ENCODE measurements at regions not wholly inside any gene's neighbourhood (a gene's known extent, or its start where the extent isn't known, plus 50 kb on each side); places are given as distances from the start of the nearest gene placed in this dataset.
A peak's percentile ranks its signal among the peaks of the same experiment; 100 is the strongest.

DNA sequence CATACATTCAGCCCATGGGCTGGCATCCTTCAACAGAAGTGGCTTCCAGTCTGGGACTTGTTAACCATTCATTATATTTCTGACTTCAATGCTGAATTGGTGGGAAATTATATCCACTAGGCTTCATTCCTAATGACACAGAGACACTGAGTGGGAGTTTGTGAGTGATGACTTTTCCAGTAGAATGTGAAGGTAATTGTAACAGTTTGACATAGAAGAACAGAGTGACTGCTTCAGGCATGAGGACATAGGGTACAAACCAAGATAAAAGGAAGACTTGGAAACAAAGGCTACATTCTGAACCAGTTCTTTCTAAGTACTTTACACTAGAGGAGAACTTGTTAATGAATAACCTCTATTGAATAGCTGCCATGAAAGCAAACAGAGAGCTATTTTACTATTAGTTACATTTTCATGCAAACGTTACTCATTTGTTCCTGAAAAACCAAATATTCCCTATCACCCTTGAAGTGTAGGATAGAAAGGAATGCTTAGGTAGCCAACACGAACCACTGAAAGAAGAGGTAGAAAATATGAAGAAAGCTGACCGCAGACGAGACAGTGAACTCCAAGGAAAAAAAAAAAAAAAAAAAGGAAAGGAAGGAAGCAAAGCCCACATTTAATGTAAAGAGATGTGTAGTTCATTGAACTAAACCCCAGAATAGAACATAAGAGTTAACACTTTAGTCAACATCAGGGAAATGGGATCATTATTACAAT, 237.0 kb upstream of the SEMA3C start:
- POLR2A ChIA-PET = interaction anchor here (0.6 kb wide), 1 partner anchor 9 kb away, joined by 3 read pairs; no protein-coding TSS in a partner anchor
- CTCF ChIA-PET (ENCODE audit: low intra/inter-chr PET ratio, low total read pairs) = no interaction called here
- no peaks in the 10 kb centered on the region for H3K36me3 ChIP-seq (replicated peaks in 1 of 2; ENCODE audit: control insufficient read depth in 1 of 2, insufficient read depth in 2 of 2, low read length in 2 of 2)
- no peak for TF ChIP-seq BORCS8-MEF2B (CRISPR knock-in tag; IDR thresholded peaks at IDR 0.05)
- peak; percentile 46; the same call in 1 of the 2 replicates for TF ChIP-seq KDM6A (CRISPR knock-in tag; IDR thresholded peaks at IDR 0.05; ENCODE audit: low read depth)
- TF ChIP-seq ARNT2 (CRISPR knock-in tag; IDR thresholded peaks at IDR 0.05; ENCODE audit: low read depth) = no peak
- no peak for TF ChIP-seq YEATS2 (CRISPR knock-in tag; IDR thresholded peaks at IDR 0.05; ENCODE audit: borderline replicate concordance)
- no peak for TF ChIP-seq HIVEP1 (CRISPR knock-in tag; IDR thresholded peaks at IDR 0.05)
- TF ChIP-seq HOXD1 (CRISPR knock-in tag; IDR thresholded peaks at IDR 0.05) = no peak
- TF ChIP-seq ZNF362 (CRISPR knock-in tag; IDR thresholded peaks at IDR 0.05; ENCODE audit: borderline replicate concordance) = peak; percentile 55; the same call in 1 of the 2 replicates
- no peak for TF ChIP-seq MXD4 (CRISPR knock-in tag; IDR thresholded peaks at IDR 0.05)
- no peak for TF ChIP-seq ATM (IDR thresholded peaks at IDR 0.05; ENCODE audit: borderline replicate concordance)
- peak; percentile 24; the same call in 1 of the 2 replicates for TF ChIP-seq YEATS4 (CRISPR knock-in tag; IDR thresholded peaks at IDR 0.05; ENCODE audit: borderline replicate concordance)
- no peak for TF ChIP-seq SRSF1 (optimal IDR thresholded peaks at IDR 0.05; ENCODE audit: low read depth, low read length)
- no peak for TF ChIP-seq CEBPB (IDR thresholded peaks at IDR 0.05; ENCODE audit: borderline replicate concordance, low read depth, low read length)
- peak; percentile 74 for TF ChIP-seq FOXA3 (CRISPR knock-in tag; IDR thresholded peaks at IDR 0.05)
- no peak; the same call in 1 of the 2 replicates for TF ChIP-seq MED13 (CRISPR knock-in tag; IDR thresholded peaks at IDR 0.05)
- no peak for TF ChIP-seq IRF1 (CRISPR knock-in tag; IDR thresholded peaks at IDR 0.05; ENCODE audit: low read depth)
- no peak for TF ChIP-seq RBM22 (optimal IDR thresholded peaks at IDR 0.05; ENCODE audit: low read length)
- no peak for TF ChIP-seq ZNF709 (CRISPR knock-in tag; IDR thresholded peaks at IDR 0.05)
- no peak for TF ChIP-seq KLF12 (CRISPR knock-in tag; IDR thresholded peaks at IDR 0.05; ENCODE audit: borderline replicate concordance)
- no peak for TF ChIP-seq WIZ (CRISPR knock-in tag; IDR thresholded peaks at IDR 0.05)
- no peak for TF ChIP-seq NFE2L1 (CRISPR knock-in tag; IDR thresholded peaks at IDR 0.05; ENCODE audit: borderline replicate concordance)
- no peak for TF ChIP-seq POLR2AphosphoS5 (IDR thresholded peaks at IDR 0.05; ENCODE audit: low read depth, low read length)
- TF ChIP-seq, protein P1, sequence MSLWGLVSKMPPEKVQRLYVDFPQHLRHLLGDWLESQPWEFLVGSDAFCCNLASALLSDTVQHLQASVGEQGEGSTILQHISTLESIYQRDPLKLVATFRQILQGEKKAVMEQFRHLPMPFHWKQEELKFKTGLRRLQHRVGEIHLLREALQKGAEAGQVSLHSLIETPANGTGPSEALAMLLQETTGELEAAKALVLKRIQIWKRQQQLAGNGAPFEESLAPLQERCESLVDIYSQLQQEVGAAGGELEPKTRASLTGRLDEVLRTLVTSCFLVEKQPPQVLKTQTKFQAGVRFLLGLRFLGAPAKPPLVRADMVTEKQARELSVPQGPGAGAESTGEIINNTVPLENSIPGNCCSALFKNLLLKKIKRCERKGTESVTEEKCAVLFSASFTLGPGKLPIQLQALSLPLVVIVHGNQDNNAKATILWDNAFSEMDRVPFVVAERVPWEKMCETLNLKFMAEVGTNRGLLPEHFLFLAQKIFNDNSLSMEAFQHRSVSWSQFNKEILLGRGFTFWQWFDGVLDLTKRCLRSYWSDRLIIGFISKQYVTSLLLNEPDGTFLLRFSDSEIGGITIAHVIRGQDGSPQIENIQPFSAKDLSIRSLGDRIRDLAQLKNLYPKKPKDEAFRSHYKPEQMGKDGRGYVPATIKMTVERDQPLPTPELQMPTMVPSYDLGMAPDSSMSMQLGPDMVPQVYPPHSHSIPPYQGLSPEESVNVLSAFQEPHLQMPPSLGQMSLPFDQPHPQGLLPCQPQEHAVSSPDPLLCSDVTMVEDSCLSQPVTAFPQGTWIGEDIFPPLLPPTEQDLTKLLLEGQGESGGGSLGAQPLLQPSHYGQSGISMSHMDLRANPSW (CRISPR knock-in tag; IDR thresholded peaks at IDR 0.05; ENCODE audit: borderline replicate concordance) = no peak

More for the DNA sequence above, 237.0 kb upstream of the SEMA3C start:
- Histone ChIP-seq H2AFZ (ENCODE audit: low read length) (no peak overlapping the region), H3K9ac (ENCODE audit: insufficient read depth, low read depth, low read length) (peak overlapping the region; percentile 27; the same call in 1 of the 2 replicates), H3K79me2 (ENCODE audit: insufficient read depth, low read length) (no peaks in the 10 kb centered on the region), H3K27ac (ENCODE audit: extremely low read length, insufficient read depth, low read length) (peak overlapping the region; percentile 81), H3K4me1 (ENCODE audit: insufficient read depth, low read length) (peaks cover 71% of the 10 kb centered on the region), H3K27me3 (ENCODE audit: control insufficient read depth in 1 of 2, insufficient read depth in 2 of 2, low read length in 2 of 2) (no peaks in the 10 kb centered on the region), H4K20me1 (ENCODE audit: insufficient read depth, low read length) (no peaks in the 10 kb centered on the region), H3K4me2 (ENCODE audit: low read depth, low read length) (peak overlapping the region; percentile 61), H3K4me3 (replicated peaks in 1 of 3; ENCODE audit: insufficient read depth in 1 of 3, low read depth in 2 of 3, low read length in 3 of 3) (peak overlapping the region in 1 of 3 experiments; percentile 1; a peak in 1 of 6 replicates), H3K9me3 (ENCODE audit: low read length) (no peaks in the 10 kb centered on the region)
- in situ Hi-C loops (cut with HindIII; ENCODE audit: extremely low pct_ligation_motif_present, low pct_unique_long_range_greater_than_20kb) = no loop called here
- ATAC-seq = peak; percentile 98
- DNase-seq (ENCODE audit: low spot score) = peak; percentile 98
- FAIRE-seq = peak; percentile 63
- under 1% methylated on average over 4 of the region's 4 CpGs for WGBS (ENCODE audit: low lambda C conversion rate)
- BruUV-seq (replicated peaks) = no TSS peak
- intact Hi-C loops (cut with micrococcal nuclease; ENCODE audit: unreplicated experiment) = loop anchor here (1.0 kb wide), 2 partner anchors 236 to 545 kb away; no protein-coding TSS in a partner anchor

Data from HepG2 (cell line).